GM18858 (cell line): ENCODE measurements at regions not wholly inside any gene's neighbourhood (a gene's known extent, or its start where the extent isn't known, plus 50 kb on each side); places are given as distances from the start of the nearest gene placed in this dataset.
"Not testable (repeated sequence)": the region's sequence is repeated elsewhere in the genome, so short reads cannot be mapped to it uniquely, and the experiment has no call there.

ENCODE experiments used
- ATAC-seq: cut with Tn5 transposase; IDR thresholded peaks from one replicate; pipeline ENCODE4 v1.9.1; 2021; ENCODE audit not compliant: unreplicated experiment

- no peak for ATAC-seq
Measured at GRCh38 chr1:194629011-194629410, 1442.6 kb upstream of the B3GALT2 start.

DNA sequence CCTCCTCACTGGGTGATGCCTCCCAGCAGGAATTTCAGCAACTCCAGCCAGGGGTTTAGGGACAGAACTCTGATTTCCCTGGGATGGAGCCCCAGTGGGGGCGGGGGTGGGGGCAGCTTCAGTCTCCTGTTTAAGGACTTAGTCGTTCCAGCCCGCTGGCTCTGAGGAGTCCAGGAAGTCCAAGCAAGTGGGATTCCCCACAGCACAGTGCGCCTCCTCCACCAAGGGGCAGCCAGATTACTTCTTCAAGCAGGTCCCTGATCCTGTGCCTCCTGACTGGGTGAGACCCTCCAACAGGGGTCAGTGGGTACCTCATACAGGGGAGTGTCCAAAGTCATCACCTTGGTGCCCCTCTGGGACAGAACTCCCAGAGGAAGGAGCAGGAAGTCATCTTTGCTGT is 1438.4 kb upstream of the B3GALT2 start:
- no peak for ATAC-seq

GRCh38 chr1:194618101-194618500 is 1431.7 kb upstream of the B3GALT2 start:
- no peak for ATAC-seq

GRCh38 chr1:194617272-194617671 is 1430.9 kb upstream of the B3GALT2 start:
- ATAC-seq: not testable (repeated sequence)

DNA sequence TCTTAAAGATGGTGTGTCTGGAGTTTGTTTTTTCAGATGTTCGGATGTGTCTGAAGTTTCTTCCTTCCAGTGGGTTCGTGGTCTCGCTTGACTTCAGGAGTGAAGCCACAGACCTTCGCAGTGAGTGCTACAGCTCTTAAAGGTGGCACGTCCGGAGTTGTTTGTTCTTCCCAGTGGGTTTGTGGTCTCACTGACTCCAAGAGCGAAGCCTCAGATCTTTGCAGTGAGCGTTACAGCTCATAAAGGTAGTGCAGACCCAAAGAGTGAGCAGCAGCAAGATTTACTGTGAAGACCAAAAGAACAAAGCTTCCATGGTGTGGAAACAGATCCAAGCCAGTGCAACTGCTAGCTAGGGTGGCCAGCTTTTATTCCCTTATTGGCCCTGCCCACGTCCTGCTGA is 1430.4 kb upstream of the B3GALT2 start:
- no peak for ATAC-seq

DNA sequence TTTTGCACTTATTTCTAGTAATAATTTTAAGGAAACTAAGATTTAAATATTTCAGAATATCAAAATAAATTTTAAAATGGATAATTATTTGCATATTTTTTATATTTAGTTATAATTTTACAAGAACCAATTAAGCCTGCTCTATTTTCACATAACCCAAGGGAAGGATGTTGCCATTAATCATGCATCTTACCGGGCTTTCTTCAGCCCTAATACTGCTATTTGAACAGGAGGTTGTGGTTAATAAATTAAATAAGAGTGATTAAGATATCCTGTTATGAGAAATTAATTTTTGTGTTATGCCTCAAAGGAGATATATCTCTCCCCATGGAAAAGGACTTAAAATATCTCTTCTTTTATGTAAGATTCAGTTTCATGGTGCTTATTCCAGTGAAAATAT is 1415.8 kb upstream of the B3GALT2 start:
- no peak for ATAC-seq

GRCh38 chr1:194600716-194601115 is 1414.3 kb upstream of the B3GALT2 start:
- no peak for ATAC-seq

- no peak for ATAC-seq
Measured at GRCh38 chr1:194598098-194598497, 1411.7 kb upstream of the B3GALT2 start.

- ATAC-seq: no peak
Measured at GRCh38 chr1:194586302-194586701, 1399.9 kb upstream of the B3GALT2 start.

DNA sequence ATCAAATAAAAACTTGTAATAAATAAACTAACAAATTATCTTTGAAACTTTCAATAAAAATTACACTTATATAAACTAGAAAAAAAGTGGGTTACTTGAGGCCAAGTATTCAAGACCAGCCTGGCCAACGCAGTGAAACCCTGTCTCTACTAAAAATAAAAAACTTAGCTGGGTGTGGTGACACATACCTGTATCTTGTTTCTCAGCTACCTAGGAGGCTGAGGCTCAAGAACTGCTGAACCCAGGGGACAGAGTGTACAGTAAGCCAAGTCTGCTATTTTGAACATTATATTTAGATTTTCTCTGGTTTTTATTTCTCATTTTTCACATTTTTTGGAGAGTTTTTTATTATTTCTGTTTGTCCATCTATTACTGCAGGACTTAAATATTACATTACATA is 1397.6 kb upstream of the B3GALT2 start:
- ATAC-seq: no peak

GRCh38 chr1:194570476-194570875 is 1384.1 kb upstream of the B3GALT2 start:
- no peak for ATAC-seq

DNA sequence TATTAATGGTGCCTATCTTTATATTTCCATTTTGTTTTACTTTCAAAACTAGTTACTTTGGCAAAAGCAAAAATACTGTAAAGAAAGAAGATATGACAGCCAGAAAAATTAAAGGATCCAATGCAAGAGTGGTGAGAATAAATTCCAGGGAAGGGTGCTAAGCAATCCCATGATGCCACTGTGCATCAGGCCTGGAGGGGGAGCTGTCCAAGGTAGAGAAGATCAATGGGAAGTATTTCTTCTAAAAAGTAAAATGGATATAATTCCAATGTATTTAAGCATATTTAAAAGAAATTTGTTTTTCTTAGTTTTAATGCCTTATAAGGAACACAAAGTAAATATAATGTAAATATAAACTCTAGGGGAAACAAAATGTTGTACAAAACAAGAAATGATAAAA is 1382.2 kb upstream of the B3GALT2 start:
- ATAC-seq: no peak

GRCh38 chr1:194548071-194548470 is 1361.7 kb upstream of the B3GALT2 start:
- ATAC-seq: no peak

DNA sequence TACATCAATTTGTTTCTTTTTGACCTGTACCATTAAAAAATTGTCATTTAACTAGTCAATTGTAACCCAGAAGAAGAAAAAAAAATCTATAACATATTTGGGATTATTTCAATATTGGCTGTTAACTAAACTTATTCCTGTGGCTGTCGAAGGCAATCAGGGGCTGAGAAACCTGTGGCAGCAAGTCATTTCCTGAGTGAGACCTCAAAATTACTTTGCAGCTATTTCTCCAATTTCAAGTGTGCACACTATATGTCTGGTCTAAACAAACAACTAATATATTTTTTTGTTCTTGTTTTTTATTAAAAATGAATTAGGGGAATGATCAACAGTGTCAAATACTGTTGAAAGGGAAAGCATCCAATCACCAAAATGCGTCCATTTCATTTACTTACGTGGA is 1357.6 kb upstream of the B3GALT2 start:
- no peak for ATAC-seq

- ATAC-seq: no peak
Measured at GRCh38 chr1:194538453-194538852, 1352.0 kb upstream of the B3GALT2 start.

DNA sequence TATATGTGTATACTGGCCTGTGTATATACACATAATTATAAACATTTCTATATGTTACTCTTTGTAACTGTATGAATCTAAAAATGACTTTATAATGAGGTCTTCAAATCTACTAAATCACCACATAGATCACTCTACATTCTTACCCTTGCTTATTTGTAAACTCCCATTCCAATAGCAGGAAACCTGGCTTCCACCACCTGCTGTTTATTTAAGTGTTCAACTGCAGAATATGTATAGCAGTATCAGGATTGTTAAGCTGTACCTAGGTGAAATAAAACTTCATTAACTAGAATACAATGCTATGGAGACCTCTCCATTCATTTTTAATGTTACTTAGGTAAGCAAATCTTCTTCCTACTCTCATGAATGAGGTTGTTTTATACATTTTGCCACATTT is 1351.1 kb upstream of the B3GALT2 start:
- no peak for ATAC-seq

DNA sequence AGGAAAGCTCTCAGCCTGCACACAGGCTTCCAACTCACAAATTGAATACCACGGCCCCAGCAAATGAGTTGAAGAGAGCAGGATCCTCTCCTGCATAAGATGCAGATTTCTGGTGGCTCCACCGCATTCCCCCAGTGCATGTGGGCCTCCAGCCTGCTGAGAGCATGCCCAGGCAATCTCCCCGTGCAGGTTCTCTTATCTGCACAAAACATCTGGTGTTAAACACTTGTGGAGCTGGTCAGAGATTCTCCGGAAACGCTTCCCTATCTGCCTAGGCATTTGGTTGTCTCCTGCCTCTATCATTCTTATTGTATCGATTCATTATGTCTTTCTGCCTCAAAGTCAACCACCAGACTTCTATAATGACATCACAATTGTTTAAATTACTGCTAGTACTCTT is 1349.0 kb upstream of the B3GALT2 start:
- no peak for ATAC-seq

GRCh38 chr1:194534784-194535183 is 1348.4 kb upstream of the B3GALT2 start:
- ATAC-seq: no peak

GRCh38 chr1:194533641-194534040 is 1347.2 kb upstream of the B3GALT2 start:
- no peak for ATAC-seq

DNA sequence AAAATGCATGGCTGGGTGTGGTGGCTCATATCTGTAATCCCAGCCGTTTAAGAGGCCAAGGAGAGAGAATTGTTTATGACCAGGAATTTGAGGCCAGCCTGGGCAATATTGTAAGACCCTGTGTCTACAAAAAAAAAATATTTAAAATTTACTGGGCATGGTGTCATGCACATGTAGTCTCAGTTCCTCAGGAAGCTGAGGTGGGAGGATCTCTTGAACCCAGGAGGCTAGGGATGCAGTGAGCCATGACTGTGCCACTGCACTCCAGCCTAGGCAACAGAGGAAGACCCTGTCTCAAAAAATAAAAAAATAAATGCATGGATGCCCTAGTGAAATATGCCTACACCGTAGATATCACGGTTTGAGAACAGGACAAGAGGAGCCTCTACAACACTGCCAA is 1331.2 kb upstream of the B3GALT2 start:
- no peak for ATAC-seq

GRCh38 chr1:194515916-194516315 is 1329.5 kb upstream of the B3GALT2 start:
- ATAC-seq: no peak

GRCh38 chr1:194512957-194513356 is 1326.5 kb upstream of the B3GALT2 start:
- no peak for ATAC-seq

- no peak for ATAC-seq
Measured at GRCh38 chr1:194512345-194512744, 1325.9 kb upstream of the B3GALT2 start.

- ATAC-seq: no peak
Measured at GRCh38 chr1:194503209-194503608, 1316.8 kb upstream of the B3GALT2 start.
